Brain microvascular endothelial cell (primary cell): ENCODE measurements at regions not wholly inside any gene's neighbourhood (a gene's known extent, or its start where the extent isn't known, plus 50 kb on each side); places are given as distances from the start of the nearest gene placed in this dataset.

ENCODE experiments used
- DNase-seq: peaks from one replicate; pipeline ENCODE4 v3.0.0-alpha.2; 2020
- H3K27ac ChIP-seq: fragments of 250-450 bp; sonication (Bioruptor Pico); 2 replicates; pipeline ENCODE4 v1.5.1; 2020; ENCODE audit warnings: mild to moderate bottlenecking, moderate library complexity
- H3K27me3 ChIP-seq: fragments of 250-450 bp; sonication (Bioruptor Pico); replicated peaks from 2 replicates; pipeline ENCODE4 v1.5.1; 2020; ENCODE audit warnings: mild to moderate bottlenecking
- H3K36me3 ChIP-seq: fragments of 250-450 bp; sonication (Bioruptor Pico); replicated peaks from 2 replicates; pipeline ENCODE4 v1.5.1; 2020; ENCODE audit warnings: mild to moderate bottlenecking
- H3K4me3 ChIP-seq: 2 replicates; pipeline ENCODE4 v1.5.1; 2011; ENCODE audit warnings: low read depth, mild to moderate bottlenecking, control low read depth, low read length, moderate library complexity
- CTCF ChIP-seq: IDR thresholded peaks from 2 replicates; pipeline ENCODE4 v1.5.1; 2011; ENCODE audit warnings: low read depth, mild to moderate bottlenecking, moderate library complexity, low read length, control low read depth, inconsistent platforms; ENCODE audit errors: missing control alignments
- in situ Hi-C: cut with HindIII; loops from 2 replicates; pipeline ENCODE4 v1.10.0; 2017; ENCODE audit warnings: low sequenced_read_pairs, low pct_ligation_motif_present

DNA sequence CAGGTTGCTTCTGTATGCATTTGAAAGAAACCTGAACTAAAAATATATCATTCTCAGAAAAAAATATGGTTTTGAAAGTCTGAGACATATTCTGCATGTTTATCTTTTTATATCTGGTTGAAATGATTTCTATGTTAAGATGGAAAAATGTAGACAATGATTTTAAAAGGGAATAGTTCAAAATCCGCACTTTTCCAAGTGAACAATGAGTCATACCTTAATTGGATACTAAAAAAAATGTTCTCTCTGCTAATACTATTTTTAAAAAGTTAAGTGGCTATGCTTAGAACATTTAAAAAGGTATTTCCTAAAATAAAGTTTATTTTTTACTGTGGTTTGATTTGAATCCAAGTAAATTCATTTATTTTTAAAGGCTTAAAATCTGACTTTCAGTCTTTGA lies 801.4 kb downstream of the SLITRK6 start:
- no peak for TF ChIP-seq CTCF
- no peak for DNase-seq
- in situ Hi-C loops, result no loop called here
- H3K36me3 ChIP-seq, result no peaks in the 10 kb centered on the region
- no peak overlapping the region for H3K4me3 ChIP-seq
- no peaks in the 10 kb centered on the region for H3K27me3 ChIP-seq
- H3K27ac ChIP-seq, result no peak overlapping the region

DNA sequence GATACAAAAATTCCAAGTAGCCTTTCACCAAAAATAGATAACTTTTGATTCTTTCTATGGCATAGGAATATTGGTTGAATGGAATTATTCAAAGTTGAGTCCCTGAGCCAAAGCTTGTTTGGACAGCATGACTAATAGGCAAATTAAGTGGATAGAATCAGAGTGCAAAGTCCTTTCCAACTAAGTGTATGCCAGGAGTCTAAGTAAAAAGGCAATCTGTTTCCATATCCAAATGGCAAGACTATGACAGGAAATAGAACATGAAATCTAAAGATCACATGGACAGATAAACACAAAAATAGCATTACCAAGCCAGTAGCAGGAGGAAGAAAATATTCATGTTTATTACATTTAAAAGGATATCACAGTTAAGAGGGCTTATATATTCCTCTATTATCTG lies 804.6 kb downstream of the SLITRK6 start:
- TF ChIP-seq CTCF, result no peak
- Histone ChIP-seq H3K27me3 (no peaks in the 10 kb centered on the region), H3K27ac (no peak overlapping the region), H3K4me3 (no peak overlapping the region), H3K36me3 (no peaks in the 10 kb centered on the region)
- in situ Hi-C loops, result no loop called here
- no peak for DNase-seq

DNA sequence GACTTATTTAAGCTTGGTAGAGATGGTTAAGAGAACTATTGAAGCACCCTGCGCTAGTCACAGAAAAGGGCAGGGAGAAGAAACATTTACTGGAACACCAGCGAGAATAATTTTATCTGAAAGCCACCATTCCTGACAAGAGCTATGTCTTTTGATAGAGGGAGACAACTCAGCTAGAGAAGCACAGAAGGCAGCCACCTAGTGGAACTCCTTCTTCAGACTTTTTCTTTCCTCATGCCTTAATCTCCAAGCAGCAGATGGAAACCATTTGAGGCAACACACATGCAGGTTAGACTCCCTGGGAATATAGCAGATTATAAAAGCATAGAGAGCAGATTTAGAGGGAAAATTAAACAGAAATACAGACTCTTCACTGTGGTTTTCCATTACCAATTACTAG lies 813.4 kb downstream of the SLITRK6 start:
- Histone ChIP-seq H3K36me3 (no peaks in the 10 kb centered on the region), H3K27ac (no peak overlapping the region), H3K4me3 (no peak overlapping the region), H3K27me3 (no peaks in the 10 kb centered on the region)
- in situ Hi-C loops, result no loop called here
- DNase-seq, result no peak
- TF ChIP-seq CTCF, result peak; percentile 17

GRCh38 chr13:84983321-84983720 lies 815.9 kb downstream of the SLITRK6 start:
- Histone ChIP-seq H3K36me3 (no peaks in the 10 kb centered on the region), H3K27ac (no peak overlapping the region), H3K27me3 (no peaks in the 10 kb centered on the region), H3K4me3 (no peak overlapping the region)
- in situ Hi-C loops, result no loop called here
- no peak for DNase-seq
- TF ChIP-seq CTCF, result no peak

GRCh38 chr13:84980571-84980970 lies 818.6 kb downstream of the SLITRK6 start:
- no peaks in the 10 kb centered on the region for H3K36me3 ChIP-seq

More at GRCh38 chr13:84980571-84980970, 818.6 kb downstream of the SLITRK6 start:
- in situ Hi-C loops, result no loop called here
- TF ChIP-seq CTCF, result no peak
- Histone ChIP-seq H3K27ac (no peak overlapping the region), H3K27me3 (no peaks in the 10 kb centered on the region), H3K4me3 (no peak overlapping the region)
- DNase-seq, result no peak
